H9 (cell line): ENCODE measurements at regions not wholly inside any gene's neighbourhood (a gene's known extent, or its start where the extent isn't known, plus 50 kb on each side); places are given as distances from the start of the nearest gene placed in this dataset.

Source experiments
- DNase-seq: peaks from one replicate; pipeline ENCODE4 v3.0.0-alpha.2; 2017
- H2AFZ ChIP-seq: one replicate; pipeline ENCODE4 v1.6.1; 2013; ENCODE audit warnings: mild to moderate bottlenecking, low read length, control low read depth, moderate library complexity
- H2AK5ac ChIP-seq: 2 replicates; pipeline ENCODE4 v1.6.1; 2013; ENCODE audit warnings: low read length, control low read depth, mixed read lengths; ENCODE audit not compliant: insufficient read length
- H2BK120ac ChIP-seq: one replicate; pipeline ENCODE4 v1.6.1; 2013; ENCODE audit warnings: low read depth, mild to moderate bottlenecking, low read length, control low read depth, inconsistent platforms; ENCODE audit not compliant: poor library complexity, severe bottlenecking
- H2BK12ac ChIP-seq: 2 replicates; pipeline ENCODE4 v1.6.1; 2013; ENCODE audit warnings: low read length, control low read depth, mixed read lengths, low read depth; ENCODE audit not compliant: insufficient read length
- H2BK15ac ChIP-seq: 2 replicates; pipeline ENCODE4 v1.6.1; 2013; ENCODE audit warnings: low read depth, low read length, control low read depth
- H2BK20ac ChIP-seq: one replicate; pipeline ENCODE4 v1.6.1; 2013; ENCODE audit warnings: low read depth, mild to moderate bottlenecking, low read length, control low read depth, inconsistent platforms; ENCODE audit not compliant: poor library complexity, severe bottlenecking
- H2BK5ac ChIP-seq: 2 replicates; pipeline ENCODE4 v1.6.1; 2013; ENCODE audit warnings: low read length, control low read depth, mixed read lengths; ENCODE audit not compliant: insufficient read length
- H3K14ac ChIP-seq: 2 replicates; pipeline ENCODE4 v1.6.1; 2013; ENCODE audit warnings: low read length, control low read depth; ENCODE audit not compliant: insufficient read depth
- H3K18ac ChIP-seq: 2 replicates; pipeline ENCODE4 v1.6.1; 2013; ENCODE audit warnings: low read depth, mild to moderate bottlenecking, mixed read lengths, low read length, control low read depth; ENCODE audit not compliant: insufficient read length
- H3K23ac ChIP-seq: 2 replicates; pipeline ENCODE4 v1.6.1; 2013; ENCODE audit warnings: low read length, control low read depth, mixed read lengths, low read depth; ENCODE audit not compliant: insufficient read length
- H3K23me2 ChIP-seq: 2 replicates; pipeline ENCODE4 v1.6.1; 2013; ENCODE audit warnings: low read depth, mild to moderate bottlenecking, mixed read lengths, low read length, control low read depth; ENCODE audit not compliant: insufficient read length, poor library complexity, severe bottlenecking
- H3K27ac ChIP-seq: 2 replicates; pipeline ENCODE4 v1.5.1; 2013; ENCODE audit warnings: low read length, control low read depth, mixed read lengths, low read depth; ENCODE audit not compliant: insufficient read length
- H3K27me3 ChIP-seq: 2 replicates; pipeline ENCODE4 v1.6.1; 2013; ENCODE audit warnings: low read length, control low read depth, inconsistent platforms; ENCODE audit not compliant: insufficient read depth
- H3K4ac ChIP-seq: 2 replicates; pipeline ENCODE4 v1.6.1; 2013; ENCODE audit warnings: low read depth, mild to moderate bottlenecking, control low read depth, inconsistent platforms, low read length, moderate library complexity
- H3K4me1 ChIP-seq: 2 replicates; pipeline ENCODE4 v1.6.1; 2013; ENCODE audit warnings: low read length, control low read depth, inconsistent platforms; ENCODE audit not compliant: insufficient read depth
- H3K4me2 ChIP-seq: 2 replicates; pipeline ENCODE4 v1.6.1; 2013; ENCODE audit warnings: low read length, control low read depth, mixed read lengths; ENCODE audit not compliant: insufficient read length, insufficient read depth
- H3K56ac ChIP-seq: 2 replicates; pipeline ENCODE4 v1.6.1; 2013; ENCODE audit warnings: low read depth, mild to moderate bottlenecking, mixed read lengths, low read length, control low read depth; ENCODE audit not compliant: insufficient read length
- H3K79me1 ChIP-seq: 2 replicates; pipeline ENCODE4 v1.6.1; 2013; ENCODE audit warnings: low read depth, mild to moderate bottlenecking, moderate library complexity, low read length, control low read depth, inconsistent platforms; ENCODE audit not compliant: insufficient read depth, poor library complexity, severe bottlenecking
- H3K79me2 ChIP-seq: 2 replicates; pipeline ENCODE4 v1.6.1; 2013; ENCODE audit warnings: low read length, control low read depth, inconsistent platforms; ENCODE audit not compliant: insufficient read depth
- H3K9ac ChIP-seq: 2 replicates; pipeline ENCODE4 v1.6.1; 2013; ENCODE audit warnings: low read length, control low read depth, mixed read lengths; ENCODE audit not compliant: insufficient read length; ENCODE audit errors: extremely low read depth
- H3K9me3 ChIP-seq: one replicate; pipeline ENCODE4 v1.6.1; 2013; ENCODE audit warnings: low read depth, low read length, inconsistent platforms; ENCODE audit not compliant: control insufficient read depth
- H3T11ph ChIP-seq: one replicate; pipeline ENCODE4 v1.6.1; 2013; ENCODE audit warnings: mild to moderate bottlenecking, low read length, control low read depth, inconsistent platforms
- H4K20me1 ChIP-seq: one replicate; pipeline ENCODE4 v1.6.1; 2013; ENCODE audit not compliant: control insufficient read depth, insufficient read length, insufficient read depth
- H4K5ac ChIP-seq: 2 replicates; pipeline ENCODE4 v1.6.1; 2013; ENCODE audit warnings: low read depth, mild to moderate bottlenecking, mixed read lengths, low read length, control low read depth; ENCODE audit not compliant: insufficient read length
- H4K8ac ChIP-seq: replicated peaks from 2 replicates; pipeline ENCODE4 v1.6.1; 2013; ENCODE audit warnings: low read length, control low read depth, mixed read lengths, low read depth; ENCODE audit not compliant: insufficient read length
- H4K91ac ChIP-seq: 2 replicates; pipeline ENCODE4 v1.6.1; 2013; ENCODE audit warnings: low read depth, mild to moderate bottlenecking, moderate library complexity, mixed read lengths, low read length, control low read depth; ENCODE audit not compliant: insufficient read length
- H3K27ac Mint-ChIP-seq, 3 experiments: 2 replicates in 2 of 3; 3 replicates in 1 of 3; pipeline ENCODE4 v1.8.0; 2020 to 2021; ENCODE audit warnings: mixed read lengths in 3 of 3, mild to moderate bottlenecking in 1 of 3, moderate library complexity in 1 of 3
- H3K27me3 Mint-ChIP-seq: 2 replicates; pipeline ENCODE4 v1.8.0; 2021; ENCODE audit warnings: low read depth, mild to moderate bottlenecking, moderate library complexity, mixed read lengths
- H3K36me3 Mint-ChIP-seq, 3 experiments: 2 replicates in 2 of 3; 3 replicates in 1 of 3; pipeline ENCODE4 v1.8.0; 2020 to 2021; ENCODE audit warnings: low read depth in 3 of 3, mixed read lengths in 3 of 3; ENCODE audit not compliant: insufficient read depth in 1 of 3
- H3K4me1 Mint-ChIP-seq, 2 experiments: 2 replicates each; pipeline ENCODE4 v1.8.0; 2020; ENCODE audit warnings: mixed read lengths in 2 of 2
- H3K4me3 Mint-ChIP-seq, 2 experiments: 2 replicates in 1 of 2; 3 replicates in 1 of 2; pipeline ENCODE4 v1.8.0; 2020 to 2021; ENCODE audit warnings: mild to moderate bottlenecking in 2 of 2, mixed read lengths in 2 of 2, moderate library complexity in 1 of 2
- H3K9me3 Mint-ChIP-seq, 2 experiments: 2 replicates in 1 of 2; 3 replicates in 1 of 2; pipeline ENCODE4 v1.8.0; 2020; ENCODE audit warnings: mild to moderate bottlenecking in 2 of 2, mixed read lengths in 2 of 2, moderate library complexity in 1 of 2
- WGBS: extraction: QIAGEN DNeasy Blood & Tissue Kit; methylation state at CpG from one replicate; pipeline ENCODE4 v1.1.7; 2013; ENCODE audit warnings: missing lambda C conversion rate, low lambda C conversion rate, mixed read lengths; ENCODE audit not compliant: insufficient read length; ENCODE audit errors: extremely low coverage; 5-methylcytosine and 5-hydroxymethylcytosine counted together
- TF ChIP-seq, protein P1 (sequence below): fragments of 200-600 bp; sonication (generic); conservative IDR thresholded peaks from 3 replicates; pipeline ENCODE4 v1.8.0; 2021; ENCODE audit warnings: antibody characterized with exemption, mild to moderate bottlenecking

DNA sequence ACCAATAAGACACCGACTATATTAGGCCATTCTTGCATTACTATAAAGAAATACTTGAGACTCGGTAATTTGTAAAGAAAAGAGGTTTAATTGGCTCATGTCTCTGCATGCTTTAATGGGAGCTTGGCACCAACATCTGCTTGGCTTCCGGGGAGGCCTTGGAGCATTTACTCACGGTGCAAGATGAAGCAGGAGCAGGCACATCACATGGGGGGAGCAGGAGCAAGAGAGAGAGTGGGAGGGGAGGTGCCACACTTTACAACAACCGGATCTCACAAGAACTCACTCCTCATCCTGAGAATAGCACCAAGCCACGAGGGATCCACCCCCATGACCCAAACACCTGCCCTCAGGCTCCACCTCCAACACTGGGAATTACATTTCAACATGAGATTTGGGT lies 224.8 kb downstream of the KLF5 start:
- H3K36me3 Mint-ChIP-seq, result no peaks in the 10 kb centered on the region
- Histone ChIP-seq H4K8ac (no peak overlapping the region), H3K27me3 (no peaks in the 10 kb centered on the region), H3K27ac (no peak overlapping the region), H3K79me2 (no peaks in the 10 kb centered on the region), H4K91ac (no peak overlapping the region), H3K18ac (no peak overlapping the region), H2BK5ac (no peak overlapping the region), H3K9me3 (no peaks in the 10 kb centered on the region), H2AFZ (no peak overlapping the region), H2BK15ac (no peak overlapping the region), H3K23me2 (no peaks in the 10 kb centered on the region), H3K4me1 (no peaks in the 10 kb centered on the region), H3K79me1 (no peaks in the 10 kb centered on the region), H3K23ac (no peak overlapping the region), H3K4me2 (no peak overlapping the region), H2BK20ac (no peak overlapping the region), H2AK5ac (no peak overlapping the region), H4K20me1 (no peaks in the 10 kb centered on the region), H3K56ac (no peak overlapping the region), H3T11ph (no peak overlapping the region), H3K14ac (no peak overlapping the region), H3K9ac (no peak overlapping the region), H2BK120ac (no peak overlapping the region), H3K4ac (no peak overlapping the region), H2BK12ac (no peak overlapping the region), H4K5ac (no peak overlapping the region)
- no peak overlapping the region for H3K27ac Mint-ChIP-seq
- H3K4me1 Mint-ChIP-seq, result no peaks in the 10 kb centered on the region
- no peaks in the 10 kb centered on the region for H3K9me3 Mint-ChIP-seq
- TF ChIP-seq, protein P1, sequence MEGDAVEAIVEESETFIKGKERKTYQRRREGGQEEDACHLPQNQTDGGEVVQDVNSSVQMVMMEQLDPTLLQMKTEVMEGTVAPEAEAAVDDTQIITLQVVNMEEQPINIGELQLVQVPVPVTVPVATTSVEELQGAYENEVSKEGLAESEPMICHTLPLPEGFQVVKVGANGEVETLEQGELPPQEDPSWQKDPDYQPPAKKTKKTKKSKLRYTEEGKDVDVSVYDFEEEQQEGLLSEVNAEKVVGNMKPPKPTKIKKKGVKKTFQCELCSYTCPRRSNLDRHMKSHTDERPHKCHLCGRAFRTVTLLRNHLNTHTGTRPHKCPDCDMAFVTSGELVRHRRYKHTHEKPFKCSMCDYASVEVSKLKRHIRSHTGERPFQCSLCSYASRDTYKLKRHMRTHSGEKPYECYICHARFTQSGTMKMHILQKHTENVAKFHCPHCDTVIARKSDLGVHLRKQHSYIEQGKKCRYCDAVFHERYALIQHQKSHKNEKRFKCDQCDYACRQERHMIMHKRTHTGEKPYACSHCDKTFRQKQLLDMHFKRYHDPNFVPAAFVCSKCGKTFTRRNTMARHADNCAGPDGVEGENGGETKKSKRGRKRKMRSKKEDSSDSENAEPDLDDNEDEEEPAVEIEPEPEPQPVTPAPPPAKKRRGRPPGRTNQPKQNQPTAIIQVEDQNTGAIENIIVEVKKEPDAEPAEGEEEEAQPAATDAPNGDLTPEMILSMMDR, result no peak
- no peak for DNase-seq
- H3K27me3 Mint-ChIP-seq, result peaks cover 2% of the 10 kb centered on the region; the same call in 1 of the 2 replicates
- WGBS, result no CpG with 5 or more reads among the region's 6 CpGs
- H3K4me3 Mint-ChIP-seq, result no peak overlapping the region
